ENCODE measurements at regions not wholly inside any gene's neighbourhood (a gene's known extent, or its start where the extent isn't known, plus 50 kb on each side); places are given as distances from the start of the nearest gene placed in this dataset.

DNA sequence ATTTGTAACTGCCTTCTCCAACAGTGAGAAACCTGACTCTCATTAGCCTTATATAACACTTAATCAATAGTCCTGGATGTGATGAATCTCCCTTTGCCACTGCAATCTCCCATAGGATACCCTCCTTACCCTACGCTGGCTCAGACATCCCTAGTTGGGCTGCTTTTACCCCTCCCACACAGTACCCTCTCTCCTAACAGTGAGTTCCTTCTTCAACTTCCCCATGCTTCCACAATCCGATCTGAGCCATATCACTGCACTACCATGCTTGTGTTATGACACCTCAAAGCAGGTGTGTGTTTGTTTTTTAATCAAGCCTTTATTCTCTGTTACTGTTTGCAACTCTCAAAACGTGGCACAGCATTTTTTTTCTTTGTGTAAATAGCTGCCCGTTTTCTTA lies 60.5 kb upstream of the C9orf72 start:
- Histone ChIP-seq H3K4me3 (ENCODE audit: low read depth, low read length) (no peak overlapping the region), H3K36me3 (no peaks in the 10 kb centered on the region), H3K9me3 (no peaks in the 10 kb centered on the region), H3K27me3 (no peaks in the 10 kb centered on the region), H3K4me1 (no peaks in the 10 kb centered on the region)
- no peak for DNase-seq
- TF ChIP-seq, protein P1, sequence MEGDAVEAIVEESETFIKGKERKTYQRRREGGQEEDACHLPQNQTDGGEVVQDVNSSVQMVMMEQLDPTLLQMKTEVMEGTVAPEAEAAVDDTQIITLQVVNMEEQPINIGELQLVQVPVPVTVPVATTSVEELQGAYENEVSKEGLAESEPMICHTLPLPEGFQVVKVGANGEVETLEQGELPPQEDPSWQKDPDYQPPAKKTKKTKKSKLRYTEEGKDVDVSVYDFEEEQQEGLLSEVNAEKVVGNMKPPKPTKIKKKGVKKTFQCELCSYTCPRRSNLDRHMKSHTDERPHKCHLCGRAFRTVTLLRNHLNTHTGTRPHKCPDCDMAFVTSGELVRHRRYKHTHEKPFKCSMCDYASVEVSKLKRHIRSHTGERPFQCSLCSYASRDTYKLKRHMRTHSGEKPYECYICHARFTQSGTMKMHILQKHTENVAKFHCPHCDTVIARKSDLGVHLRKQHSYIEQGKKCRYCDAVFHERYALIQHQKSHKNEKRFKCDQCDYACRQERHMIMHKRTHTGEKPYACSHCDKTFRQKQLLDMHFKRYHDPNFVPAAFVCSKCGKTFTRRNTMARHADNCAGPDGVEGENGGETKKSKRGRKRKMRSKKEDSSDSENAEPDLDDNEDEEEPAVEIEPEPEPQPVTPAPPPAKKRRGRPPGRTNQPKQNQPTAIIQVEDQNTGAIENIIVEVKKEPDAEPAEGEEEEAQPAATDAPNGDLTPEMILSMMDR (IDR thresholded peaks at IDR 0.05; ENCODE audit: low read depth, low read length), result no peak

DNA sequence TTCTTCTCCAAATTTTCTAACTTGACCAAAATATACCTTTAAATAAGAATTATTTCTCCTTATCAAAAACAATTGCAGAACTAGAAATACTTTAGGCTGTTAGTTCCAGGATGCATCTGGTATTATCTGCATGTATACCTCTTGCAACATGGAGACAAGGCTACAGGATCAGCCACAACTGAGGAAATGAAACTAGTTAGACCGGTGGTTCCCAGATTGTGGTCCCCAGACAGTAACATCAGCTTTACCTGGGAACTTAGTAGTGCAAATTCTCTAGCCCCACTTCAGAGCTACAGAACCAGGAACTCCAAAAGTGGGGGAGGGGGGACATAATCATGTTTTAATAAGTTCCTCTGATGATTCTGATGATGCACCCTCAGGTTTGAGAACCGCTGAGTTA lies 61.6 kb upstream of the C9orf72 start:
- no peaks in the 10 kb centered on the region for H3K4me1 ChIP-seq
- H3K27me3 ChIP-seq, result no peaks in the 10 kb centered on the region
- TF ChIP-seq, protein P1 (IDR thresholded peaks at IDR 0.05; ENCODE audit: low read depth, low read length), result no peak
- DNase-seq, result no peak
- H3K9me3 ChIP-seq, result no peaks in the 10 kb centered on the region
- H3K4me3 ChIP-seq (ENCODE audit: low read depth, low read length), result no peak overlapping the region
- H3K36me3 ChIP-seq, result no peaks in the 10 kb centered on the region

DNA sequence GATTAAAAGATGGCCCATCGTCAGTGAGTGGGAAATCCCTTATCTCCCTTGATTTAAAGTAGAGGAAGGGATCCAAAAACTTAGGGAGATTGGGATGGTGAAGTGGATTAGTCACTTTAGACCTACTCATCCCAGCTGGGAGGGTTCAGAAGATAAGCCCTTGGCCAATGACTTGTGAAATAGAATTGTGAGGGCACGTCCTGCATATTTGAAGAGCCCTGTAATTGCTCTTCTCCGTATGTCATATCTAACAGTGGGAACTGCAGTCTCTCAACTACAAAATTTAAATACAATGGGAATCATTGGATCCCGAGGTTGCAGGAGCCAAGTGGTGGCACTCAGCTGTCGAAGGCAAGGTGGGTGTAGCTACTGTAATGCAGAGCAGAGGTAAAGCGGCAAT lies 65.4 kb upstream of the C9orf72 start:
- no peaks in the 10 kb centered on the region for H3K27me3 ChIP-seq
- TF ChIP-seq, protein P1 (IDR thresholded peaks at IDR 0.05; ENCODE audit: low read depth, low read length), result no peak

DNA sequence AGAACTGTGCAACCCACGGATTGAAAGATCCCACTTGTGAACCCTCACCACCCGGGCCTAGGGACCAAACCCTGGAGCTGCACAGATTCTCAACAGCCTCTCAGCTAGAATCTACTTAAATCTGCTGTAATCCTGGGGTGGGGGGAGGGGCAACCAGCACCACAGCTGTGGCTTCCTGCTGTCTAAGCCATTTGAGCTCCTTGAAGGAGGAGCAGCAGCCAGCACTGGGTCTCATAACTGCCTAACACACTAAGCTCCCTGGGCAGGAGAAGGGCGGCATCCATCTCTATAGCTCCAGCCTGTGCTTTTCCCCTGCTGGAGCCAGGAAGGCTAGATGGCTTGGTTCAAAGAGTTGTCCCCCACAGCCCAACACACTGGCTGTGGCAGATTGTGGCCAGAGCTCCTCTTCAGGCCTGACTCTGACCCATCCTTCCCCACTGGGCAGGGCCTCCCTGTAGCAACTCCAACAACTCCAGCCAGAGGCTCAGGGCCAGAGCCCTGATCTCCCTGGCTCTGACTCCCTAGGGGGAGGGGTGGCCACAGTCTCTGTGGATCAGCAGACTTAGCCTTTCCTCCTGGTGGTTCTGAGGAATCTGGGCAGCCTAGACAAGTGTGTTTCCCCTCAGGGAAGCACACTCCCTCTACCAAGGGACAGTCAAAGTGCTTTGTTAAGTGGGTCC lies 72.0 kb upstream of the C9orf72 start:
- H3K36me3 ChIP-seq, result no peaks in the 10 kb centered on the region
- TF ChIP-seq, protein P1 (IDR thresholded peaks at IDR 0.05; ENCODE audit: low read depth, low read length), result no peak
- DNase-seq, result no peak

More for the DNA sequence above, 65.4 kb upstream of the C9orf72 start:
- Histone ChIP-seq H3K36me3 (no peaks in the 10 kb centered on the region), H3K4me1 (no peaks in the 10 kb centered on the region), H3K4me3 (ENCODE audit: low read depth, low read length) (no peak overlapping the region), H3K9me3 (no peaks in the 10 kb centered on the region)
- no peak for DNase-seq

DNA sequence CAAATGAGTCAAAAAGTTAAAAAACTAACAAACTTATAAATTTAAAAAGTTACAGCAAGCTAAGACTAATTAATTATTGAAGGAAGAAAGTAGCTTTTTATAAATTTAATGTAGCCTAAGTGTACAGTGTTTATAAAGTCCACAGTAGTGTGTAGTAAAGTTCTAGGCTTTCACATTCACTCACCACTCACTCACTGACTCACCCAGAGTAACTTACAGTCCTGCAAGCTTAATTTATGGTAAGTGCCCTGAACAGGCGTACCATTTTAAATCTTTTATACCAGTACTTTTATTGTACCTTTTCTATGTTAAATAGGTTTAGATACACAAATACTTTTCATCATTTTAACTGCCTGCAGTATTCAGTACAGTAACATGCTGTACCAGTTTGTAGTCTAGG lies 80.0 kb upstream of the C9orf72 start:
- no peaks in the 10 kb centered on the region for H3K4me1 ChIP-seq
- H3K9me3 ChIP-seq, result no peaks in the 10 kb centered on the region
- no peak overlapping the region for H3K4me3 ChIP-seq (ENCODE audit: low read depth, low read length)
- TF ChIP-seq, protein P1 (IDR thresholded peaks at IDR 0.05; ENCODE audit: low read depth, low read length), result no peak
- no peak for DNase-seq
- no peaks in the 10 kb centered on the region for H3K36me3 ChIP-seq
- no peaks in the 10 kb centered on the region for H3K27me3 ChIP-seq

More for the DNA sequence above, 72.0 kb upstream of the C9orf72 start:
- Histone ChIP-seq H3K4me1 (no peaks in the 10 kb centered on the region), H3K27me3 (no peaks in the 10 kb centered on the region), H3K4me3 (ENCODE audit: low read depth, low read length) (no peak overlapping the region), H3K9me3 (no peaks in the 10 kb centered on the region)

DNA sequence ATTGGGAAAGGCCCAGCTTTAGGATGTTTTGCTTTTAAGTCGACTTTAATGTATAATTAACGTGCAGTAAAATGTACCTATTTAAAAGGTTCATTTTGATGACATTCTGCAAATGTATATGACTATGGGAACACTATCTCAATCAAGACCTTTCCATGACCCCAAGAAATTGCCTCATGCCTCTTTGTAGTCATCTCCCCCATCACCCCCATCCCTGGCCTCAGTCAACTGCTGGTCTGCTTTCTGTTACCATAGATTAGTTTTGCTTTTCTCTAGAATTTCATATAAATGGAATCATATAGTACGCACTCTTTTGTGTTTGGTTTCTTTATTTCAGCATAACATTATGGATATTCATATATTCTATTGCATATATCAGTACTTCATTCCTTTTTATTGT lies 80.7 kb upstream of the C9orf72 start:
- H3K4me3 ChIP-seq (ENCODE audit: low read depth, low read length), result no peak overlapping the region
- TF ChIP-seq, protein P1 (IDR thresholded peaks at IDR 0.05; ENCODE audit: low read depth, low read length), result no peak
- H3K4me1 ChIP-seq, result no peaks in the 10 kb centered on the region
- no peaks in the 10 kb centered on the region for H3K36me3 ChIP-seq
- no peaks in the 10 kb centered on the region for H3K27me3 ChIP-seq
- DNase-seq, result no peak
- no peaks in the 10 kb centered on the region for H3K9me3 ChIP-seq
